CD4-positive, alpha-beta T cell (primary cell): ENCODE measurements at regions not wholly inside any gene's neighbourhood (a gene's known extent, or its start where the extent isn't known, plus 50 kb on each side); places are given as distances from the start of the nearest gene placed in this dataset.

Experiments
- ATAC-seq: fragments of 200-7000 bp; cut with Tn5 transposase; one replicate; pipeline ENCODE4 v1.10.0; 2022; ENCODE audit warnings: mild to moderate bottlenecking; ENCODE audit not compliant: poor library complexity
- CTCF ChIA-PET: fragments of 350-600 bp; sonication (Branson Sonifier 250); formaldehyde crosslinking; loops from one replicate; lab custom pipeline; 2021; ENCODE audit warnings: antibody characterized with exemption, inconsistent platforms; lab: Charles Lee
- POLR2A ChIA-PET: fragments of 350-600 bp; sonication (Branson Sonifier 250); formaldehyde crosslinking; loops from one replicate; lab custom pipeline; 2021; ENCODE audit warnings: antibody characterized with exemption, inconsistent platforms; lab: Charles Lee
- DNase-seq, 14 experiments: peaks; one replicate each; pipeline ENCODE4 v3.0.0-alpha.2; 2013 to 2020; ENCODE audit warnings: mixed read lengths in 2 of 14
- H3K27ac ChIP-seq, 2 donors: one replicate each; pipeline versions ENCODE4 v1.5.1 to v1.7.0; 2013; ENCODE audit warnings: low read length in 2 of 2, low read depth in 1 of 2, mild to moderate bottlenecking in 1 of 2
- H3K27me3 ChIP-seq, 2 experiments: 1 replicate in 1 of 2; 2 replicates in 1 of 2; pipeline versions ENCODE4 v1.6.1 to v1.7.0; 2013; ENCODE audit warnings: low read length in 2 of 2, control low read depth in 1 of 2, mild to moderate bottlenecking in 1 of 2, moderate library complexity in 1 of 2; ENCODE audit not compliant: insufficient read depth in 2 of 2, control insufficient read depth in 1 of 2
- H3K36me3 ChIP-seq: one replicate; pipeline ENCODE4 v1.6.1; 2013; ENCODE audit warnings: low read length, control low read depth; ENCODE audit not compliant: insufficient read depth
- H3K4me1 ChIP-seq: one replicate; pipeline ENCODE4 v1.6.1; 2013; ENCODE audit warnings: low read length, control low read depth; ENCODE audit not compliant: insufficient read depth
- H3K4me3 ChIP-seq: one replicate; pipeline ENCODE4 v1.5.1; 2013; ENCODE audit warnings: mild to moderate bottlenecking, low read length, moderate library complexity
- H3K9me3 ChIP-seq, 2 experiments: 1 replicate in 1 of 2; 2 replicates in 1 of 2; pipeline versions ENCODE4 v1.6.1 to v1.7.0; 2013; ENCODE audit warnings: low read length in 2 of 2, mild to moderate bottlenecking in 2 of 2, control low read depth in 1 of 2, moderate library complexity in 1 of 2; ENCODE audit not compliant: control insufficient read depth in 1 of 2, insufficient read depth in 1 of 2
- H3K27ac Mint-ChIP-seq: one replicate; pipeline ENCODE4 v1.8.0; 2020; ENCODE audit warnings: mixed read lengths
- H3K27me3 Mint-ChIP-seq: one replicate; pipeline ENCODE4 v1.8.0; 2021; ENCODE audit warnings: mixed read lengths
- H3K36me3 Mint-ChIP-seq: one replicate; pipeline ENCODE4 v1.8.0; 2021; ENCODE audit warnings: low read depth, mixed read lengths
- H3K4me1 Mint-ChIP-seq: one replicate; pipeline ENCODE4 v1.8.0; 2021; ENCODE audit warnings: low read depth, mixed read lengths
- H3K4me3 Mint-ChIP-seq: one replicate; pipeline ENCODE4 v1.8.0; 2020; ENCODE audit warnings: mild to moderate bottlenecking, mixed read lengths
- H3K9me3 Mint-ChIP-seq: one replicate; pipeline ENCODE4 v1.8.0; 2020; ENCODE audit warnings: mixed read lengths
- CTCF ChIP-seq: fragments of 200-600 bp; IDR thresholded peaks from one replicate; pipeline ENCODE4 v1.8.0; 2022; ENCODE audit warnings: antibody characterized with exemption, mild to moderate bottlenecking
- intact Hi-C, 2 experiments: fragments of 100-400 bp; cut with DNase I in 1 of 2; cut with micrococcal nuclease in 1 of 2; formaldehyde crosslinking; loops; one replicate each; pipeline versions ENCODE4 v1.15.1 to v1.9.0; 2023 to 2025; cut with DNase I, micrococcal nuclease

DNA sequence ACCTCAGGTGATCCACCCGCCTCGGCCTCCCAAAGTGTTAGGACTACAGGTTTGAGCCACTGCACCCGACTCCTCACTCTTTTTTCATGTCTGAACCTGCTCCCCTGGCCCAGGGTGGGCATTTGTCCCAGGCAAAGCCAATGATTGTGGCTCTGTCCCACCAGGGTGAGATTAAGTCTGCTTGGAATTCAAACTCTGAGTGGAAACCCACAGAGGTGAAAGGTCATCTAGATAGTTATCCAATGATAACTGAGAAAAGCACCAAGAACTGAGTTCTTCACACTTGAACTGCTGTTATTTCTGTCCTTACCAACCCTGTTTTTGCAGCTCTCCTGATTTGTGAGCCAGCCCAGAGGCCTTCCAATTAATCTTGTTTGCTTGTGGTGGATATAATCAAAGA lies 62.4 kb upstream of the ACVR1 start:
- no peaks in the 10 kb centered on the region for H3K27me3 ChIP-seq
- no peak for DNase-seq
- no peak overlapping the region for H3K4me3 Mint-ChIP-seq
- no peaks in the 10 kb centered on the region for H3K4me1 ChIP-seq
- H3K4me3 ChIP-seq, result no peak overlapping the region
- H3K27ac Mint-ChIP-seq, result no peak overlapping the region
- no peaks in the 10 kb centered on the region for H3K36me3 Mint-ChIP-seq
- no peak for TF ChIP-seq CTCF
- no peak for ATAC-seq
- no peaks in the 10 kb centered on the region for H3K36me3 ChIP-seq
- POLR2A ChIA-PET, result no interaction called here
- intact Hi-C loops, result no loop called here
- H3K27ac ChIP-seq, result no peak overlapping the region
- no peaks in the 10 kb centered on the region for H3K9me3 ChIP-seq
- peaks cover 16% of the 10 kb centered on the region for H3K4me1 Mint-ChIP-seq
- H3K9me3 Mint-ChIP-seq, result no peaks in the 10 kb centered on the region
- no peaks in the 10 kb centered on the region for H3K27me3 Mint-ChIP-seq
- CTCF ChIA-PET, result no interaction called here

DNA sequence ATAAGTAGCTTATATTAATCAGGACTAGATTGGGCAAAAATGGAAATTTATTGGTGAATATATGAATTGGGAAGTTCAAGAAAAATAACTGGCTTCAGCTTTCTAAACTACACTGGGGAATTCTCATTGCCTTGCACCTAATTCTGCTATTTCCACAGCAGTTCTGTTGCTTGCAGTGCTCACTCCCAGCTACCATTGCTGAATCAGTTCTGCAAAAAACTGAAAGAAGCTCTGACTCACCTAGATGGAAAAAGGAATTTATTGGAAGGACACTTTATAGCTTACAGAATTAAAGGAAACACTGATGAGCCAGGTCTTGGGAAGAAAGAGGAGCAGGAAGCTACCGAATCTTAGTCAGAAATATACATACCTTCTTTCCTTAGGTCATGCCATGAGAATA lies 60.3 kb upstream of the ACVR1 start:
- ChIA-PET POLR2A (interaction anchor here (0.5 kb wide), 1 partner anchor 503 kb away, joined by 3 read pairs; no protein-coding TSS in a partner anchor), CTCF (interaction anchor here (0.7 kb wide), 1 partner anchor 59 kb away, joined by 3 read pairs; no protein-coding TSS in a partner anchor)
- H3K36me3 Mint-ChIP-seq, result no peaks in the 10 kb centered on the region
- ATAC-seq (no peak), DNase-seq (no peak)
- H3K9me3 Mint-ChIP-seq, result no peaks in the 10 kb centered on the region
- intact Hi-C loops, result no loop called here
- H3K4me3 Mint-ChIP-seq, result no peak overlapping the region
- no peak overlapping the region for H3K27ac ChIP-seq
- H3K27me3 Mint-ChIP-seq, result no peaks in the 10 kb centered on the region
- no peaks in the 10 kb centered on the region for H3K27me3 ChIP-seq
- no peaks in the 10 kb centered on the region for H3K4me1 ChIP-seq
- H3K27ac Mint-ChIP-seq, result no peak overlapping the region
- no peak for TF ChIP-seq CTCF
- peaks cover 16% of the 10 kb centered on the region for H3K4me1 Mint-ChIP-seq
- no peaks in the 10 kb centered on the region for H3K36me3 ChIP-seq
- no peaks in the 10 kb centered on the region for H3K9me3 ChIP-seq
- H3K4me3 ChIP-seq, result no peak overlapping the region

DNA sequence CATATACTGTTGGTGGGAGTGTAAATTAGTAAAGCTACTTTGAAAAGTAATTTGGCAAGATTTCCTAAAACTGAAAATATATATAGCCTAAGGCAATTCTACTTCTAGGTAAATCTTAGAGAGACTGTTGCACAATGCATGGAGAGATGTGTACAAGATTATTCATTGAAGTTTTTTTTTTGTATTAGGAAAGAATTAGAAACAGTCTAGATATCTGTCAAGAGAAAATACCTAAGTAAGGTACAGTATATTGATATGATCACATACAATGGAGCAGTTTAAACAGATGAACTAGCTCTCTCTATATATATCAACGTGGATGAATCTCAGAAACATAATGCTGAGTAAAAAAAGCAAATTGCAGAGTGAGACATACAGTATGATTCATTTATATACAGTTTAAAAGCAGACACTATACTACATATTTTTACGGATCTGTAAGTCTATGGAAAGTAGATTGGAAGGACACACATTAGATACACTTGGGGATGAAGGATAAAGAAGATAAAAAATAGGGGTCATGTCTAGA lies 59.3 kb upstream of the ACVR1 start:
- no peak for ATAC-seq
- peaks cover 16% of the 10 kb centered on the region for H3K4me1 Mint-ChIP-seq
- no peaks in the 10 kb centered on the region for H3K36me3 Mint-ChIP-seq
- H3K27me3 ChIP-seq, result no peaks in the 10 kb centered on the region
- POLR2A ChIA-PET, result interaction anchor here (1.0 kb wide), 1 partner anchor 36 kb away, joined by 4 read pairs; no protein-coding TSS in a partner anchor
- intact Hi-C loops, result no loop called here
- no peak for TF ChIP-seq CTCF
- H3K4me3 ChIP-seq, result no peak overlapping the region
- H3K9me3 Mint-ChIP-seq, result no peaks in the 10 kb centered on the region
- no peaks in the 10 kb centered on the region for H3K9me3 ChIP-seq
- CTCF ChIA-PET, result no interaction called here
- H3K36me3 ChIP-seq, result no peaks in the 10 kb centered on the region
- no peak overlapping the region for H3K27ac ChIP-seq
- DNase-seq, result no peak
- no peaks in the 10 kb centered on the region for H3K4me1 ChIP-seq
- no peaks in the 10 kb centered on the region for H3K27me3 Mint-ChIP-seq
- no peak overlapping the region for H3K4me3 Mint-ChIP-seq
- H3K27ac Mint-ChIP-seq, result no peak overlapping the region
